DMS114 treated with DMSO at 0.1 percent for 48 hours (cell line): ENCODE measurements at regions not wholly inside any gene's neighbourhood (a gene's known extent, or its start where the extent isn't known, plus 50 kb on each side); places are given as distances from the start of the nearest gene placed in this dataset.

Experiments
- DNase-seq: peaks from one replicate; lab custom pipeline; 2025; ENCODE audit not compliant: unreplicated experiment; lab: John Stamatoyannopoulos, UW

DNA sequence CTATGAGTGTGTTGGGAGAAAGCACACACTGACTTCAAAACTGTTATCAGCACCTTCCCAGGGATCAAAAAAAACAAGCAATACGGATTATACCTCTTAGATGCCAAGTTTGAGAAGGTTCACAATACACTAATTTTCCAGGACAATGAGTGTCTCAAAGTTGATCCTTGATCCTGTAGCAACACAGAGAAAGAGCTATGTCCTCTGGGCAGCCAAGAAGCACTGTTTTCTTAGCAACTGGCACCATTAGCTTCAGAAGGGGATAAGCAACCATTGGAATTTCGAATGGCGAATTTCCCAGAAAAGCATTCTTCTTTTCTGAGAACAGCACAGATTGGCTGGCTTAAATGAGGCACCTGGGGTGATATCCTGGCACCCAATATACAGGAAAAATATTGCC lies 270.3 kb upstream of the RORA start:
- DNase-seq: no peak

DNA sequence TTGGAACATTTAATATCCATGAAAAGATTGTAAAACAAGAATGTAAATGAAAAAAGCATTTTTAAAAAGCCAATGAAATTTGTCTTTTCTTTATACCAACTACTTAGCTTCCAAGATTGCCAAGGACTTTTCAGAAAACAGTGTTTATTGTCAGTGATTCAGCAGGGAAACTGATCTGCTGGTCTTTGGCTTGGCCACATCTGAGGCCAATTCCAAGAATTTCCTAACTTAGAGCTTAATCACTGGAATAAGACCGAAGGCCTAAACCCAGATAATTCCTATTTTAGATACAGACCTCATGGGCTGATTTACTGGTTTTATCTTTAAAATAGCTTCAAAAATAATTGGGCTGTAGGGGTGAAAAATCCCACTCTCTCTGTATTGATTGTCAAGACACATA lies 260.5 kb upstream of the RORA start:
- DNase-seq: no peak

DNA sequence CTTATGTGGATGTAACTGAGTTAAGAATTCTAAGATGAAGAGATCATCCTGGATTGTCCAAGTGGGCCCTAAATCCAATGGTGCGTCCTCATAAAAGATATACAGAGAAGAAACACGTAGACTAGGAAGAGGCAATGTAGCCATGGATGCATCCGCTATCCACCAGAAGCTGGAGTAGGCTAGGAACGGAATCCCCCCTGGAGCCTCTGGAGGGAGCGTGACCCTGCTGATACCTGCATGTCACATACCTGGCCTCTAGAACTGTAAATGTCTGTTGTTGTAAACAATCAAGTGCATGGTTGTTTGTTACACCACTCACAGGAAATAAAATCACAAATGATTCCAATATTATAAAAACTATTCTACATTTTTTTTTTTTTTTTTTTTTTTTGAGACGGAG lies 254.5 kb upstream of the RORA start:
- no peak for DNase-seq

DNA sequence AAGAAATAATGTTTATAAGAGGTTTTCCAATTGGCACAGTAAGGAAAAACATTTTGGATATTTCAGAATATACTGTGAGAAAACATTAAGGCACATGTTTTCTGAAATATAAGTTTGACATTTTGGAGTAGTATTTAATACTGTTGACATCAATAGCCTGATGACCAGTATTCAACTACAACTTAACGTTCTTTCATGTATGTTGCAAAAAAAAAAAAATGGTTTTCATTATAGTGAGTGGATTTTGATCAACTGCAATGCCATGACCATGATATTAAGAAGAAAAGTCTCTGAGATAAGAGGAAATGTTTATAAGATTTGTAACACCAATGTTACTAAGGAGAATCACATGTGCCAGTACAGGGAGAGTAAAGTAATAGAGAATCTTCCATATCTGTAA lies 252.8 kb upstream of the RORA start:
- DNase-seq: no peak

DNA sequence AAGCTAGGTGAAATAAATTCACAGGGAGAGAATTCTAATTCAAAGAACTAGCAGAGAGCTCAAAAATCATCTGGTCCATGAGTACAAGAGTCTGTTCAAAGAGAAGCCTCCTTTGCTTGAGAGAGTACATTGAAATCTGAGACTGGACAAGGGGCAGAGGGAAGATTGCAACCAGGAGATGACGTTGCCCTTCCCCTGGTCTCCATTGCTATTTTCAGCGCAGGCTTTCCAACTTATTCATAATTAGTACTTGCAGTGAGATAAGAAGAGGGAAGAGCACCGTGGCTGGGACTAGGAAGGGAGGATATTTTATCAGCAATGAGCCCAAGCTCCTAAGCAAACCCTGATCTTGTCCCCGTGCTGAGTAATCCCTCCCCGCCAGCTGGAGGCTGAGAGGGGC lies 251.8 kb upstream of the RORA start:
- no peak for DNase-seq

DNA sequence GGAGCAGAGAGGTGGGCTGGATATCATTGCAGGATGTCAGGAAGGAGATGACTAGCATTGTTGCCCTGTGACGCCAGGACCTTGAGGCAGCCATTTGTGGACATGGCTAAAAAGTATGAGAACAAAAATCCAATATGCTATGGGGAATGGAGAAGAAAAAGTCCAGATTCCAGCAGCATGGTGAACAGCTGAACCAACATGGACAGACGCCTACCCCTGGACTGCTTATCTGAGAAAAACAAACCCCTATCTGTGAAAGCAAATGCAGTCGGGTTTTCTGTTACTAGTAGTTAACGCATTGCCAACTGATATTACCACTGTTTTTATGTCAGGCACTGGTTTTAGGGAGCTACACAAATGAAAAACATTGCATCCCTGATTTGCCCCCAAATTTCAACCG lies 251.2 kb upstream of the RORA start:
- no peak for DNase-seq

DNA sequence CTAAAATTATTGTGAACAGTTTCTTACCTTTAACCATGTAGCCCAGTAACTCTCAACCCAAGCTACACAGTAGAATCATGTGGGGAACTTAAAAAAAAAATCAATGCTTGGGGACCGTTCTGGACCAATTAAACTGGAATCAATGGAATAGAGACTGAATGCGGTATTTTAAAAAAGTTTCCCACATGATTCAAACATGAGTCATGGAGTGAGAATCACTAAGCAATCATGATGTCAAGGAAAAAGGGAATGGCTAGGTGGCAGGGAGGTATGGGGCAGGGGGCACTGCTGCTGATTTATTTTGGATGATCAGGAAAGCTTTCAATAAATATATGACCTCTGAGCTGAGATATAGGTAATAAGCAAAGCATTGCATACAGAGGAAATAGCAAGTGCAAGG lies 250.5 kb upstream of the RORA start:
- DNase-seq: no peak

DNA sequence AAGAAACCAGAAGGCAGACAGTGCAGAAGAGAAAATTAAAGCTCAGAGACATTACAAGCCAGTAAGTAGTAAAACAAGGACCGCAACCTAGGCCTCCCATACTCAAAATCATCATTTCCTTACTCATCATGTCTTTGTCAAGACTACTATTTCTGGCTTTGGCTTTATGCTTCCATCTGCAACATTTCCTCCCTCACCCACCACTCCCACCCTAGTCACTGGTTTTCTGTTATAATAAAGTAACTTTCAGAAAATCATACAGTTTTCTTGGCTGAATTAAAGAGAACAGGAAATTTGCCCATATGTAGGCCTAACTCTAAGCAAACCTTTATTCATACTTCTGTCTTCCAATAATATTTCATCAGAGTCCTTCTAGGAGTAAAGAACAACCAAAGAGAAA lies 247.6 kb upstream of the RORA start:
- no peak for DNase-seq

DNA sequence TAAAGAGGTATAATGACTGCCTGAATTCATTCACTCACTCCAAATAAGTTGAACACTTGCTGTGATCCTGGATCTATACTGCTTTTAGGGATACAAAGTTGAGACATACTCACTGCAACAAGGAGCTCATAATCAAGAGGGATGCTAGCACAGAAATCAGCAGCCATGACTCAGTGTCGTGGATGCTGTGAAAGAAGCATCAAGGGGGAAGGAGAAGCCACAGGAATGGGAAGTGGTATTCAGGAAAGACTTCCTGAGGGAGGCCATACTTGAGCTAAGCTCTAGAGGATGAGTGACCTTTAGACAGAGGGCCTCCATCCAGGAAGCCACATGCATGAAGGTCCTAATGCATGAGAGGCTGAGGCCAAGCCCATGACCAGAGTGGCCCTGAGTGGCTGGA lies 245.7 kb upstream of the RORA start:
- no peak for DNase-seq

DNA sequence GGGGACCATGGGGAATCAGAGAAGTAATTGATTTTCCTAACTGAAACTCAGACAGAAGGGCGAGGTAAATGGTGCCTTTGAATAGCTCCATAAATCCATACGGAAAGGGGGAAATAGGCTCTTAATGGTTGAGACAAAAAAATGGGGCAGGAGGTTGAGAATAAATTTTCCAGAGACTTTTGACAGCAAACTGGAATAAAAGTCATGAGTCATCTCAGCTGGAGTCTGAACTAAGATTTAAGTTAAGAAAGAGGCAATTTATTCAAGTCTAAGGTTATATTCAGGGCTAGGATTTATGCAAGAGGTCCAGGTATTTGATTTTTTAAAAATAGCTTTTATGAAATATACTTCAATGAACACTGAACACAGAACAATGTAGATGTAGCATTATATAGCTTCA lies 238.7 kb upstream of the RORA start:
- DNase-seq: no peak

DNA sequence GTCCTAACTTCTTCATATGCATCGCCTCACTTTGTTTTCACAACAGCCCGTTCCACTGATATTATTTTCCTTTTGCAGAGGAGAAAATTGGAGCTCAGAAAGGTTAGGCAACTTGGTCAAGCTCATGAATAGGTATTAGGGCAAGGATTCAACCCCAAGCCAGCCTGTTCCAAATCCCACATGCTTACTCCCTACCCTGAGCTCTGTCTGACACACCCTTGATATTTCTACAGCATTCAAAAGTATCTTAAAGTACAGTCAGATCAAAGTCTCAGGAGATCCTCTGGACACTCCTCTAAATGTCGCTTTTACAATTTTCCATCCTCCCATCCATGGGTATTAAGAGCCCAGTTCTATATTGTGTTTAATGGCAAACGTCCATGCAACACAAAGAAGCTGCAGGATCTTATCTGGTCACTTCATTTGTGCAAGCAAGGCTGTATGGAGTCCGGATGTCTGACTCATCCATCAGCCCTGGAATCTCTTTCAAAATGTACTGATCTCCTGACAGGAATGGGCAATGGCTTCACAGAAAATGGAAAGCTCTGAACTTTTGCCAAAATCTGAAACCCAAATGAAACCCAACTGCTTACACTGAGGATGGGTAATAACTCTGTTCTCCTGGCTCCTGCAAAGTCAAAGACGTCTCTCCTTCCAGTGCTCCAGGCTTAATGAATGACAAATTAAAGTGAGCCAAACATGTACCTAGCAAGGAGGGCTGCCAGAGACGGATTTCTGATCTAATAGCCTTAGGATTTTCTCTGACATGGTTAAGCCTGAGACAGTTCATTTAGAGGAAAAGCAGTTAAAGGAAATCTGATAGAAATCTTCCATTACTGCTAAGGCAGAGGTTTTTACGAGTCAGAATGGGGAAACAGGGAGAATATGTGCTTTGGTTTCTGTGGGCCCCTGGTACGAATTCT lies 230.9 kb upstream of the RORA start:
- no peak for DNase-seq

DNA sequence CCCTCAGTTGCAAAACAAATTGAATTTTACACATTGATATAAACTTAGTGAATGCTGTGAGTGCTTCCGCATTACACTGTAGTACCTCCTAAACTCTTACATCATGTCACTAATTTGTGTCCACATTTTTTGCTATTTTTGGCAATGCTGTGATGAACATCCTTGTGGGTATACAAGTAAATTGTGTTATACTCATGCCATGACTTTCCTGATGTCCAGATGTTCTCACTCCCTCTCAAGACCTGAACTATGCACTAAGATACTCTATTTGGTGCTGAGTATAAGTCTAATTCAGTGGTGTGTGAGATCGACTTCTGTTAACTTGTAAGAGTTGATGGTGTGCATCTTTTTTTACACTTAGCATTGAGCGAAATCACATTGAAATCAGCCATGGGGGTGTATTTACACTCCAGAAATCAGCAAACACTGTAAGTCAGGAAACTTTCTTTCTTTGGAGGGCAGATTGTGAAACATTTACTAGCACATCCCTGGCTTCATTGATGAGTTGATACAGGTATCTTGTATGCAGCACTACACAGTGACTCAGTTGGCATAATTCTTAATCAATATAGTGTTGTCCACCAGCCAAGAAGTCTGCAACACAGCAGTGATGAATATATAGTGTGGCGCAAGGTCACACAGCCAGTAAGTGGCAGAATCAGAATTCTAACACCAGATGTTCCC lies 228.1 kb upstream of the RORA start:
- DNase-seq: no peak

DNA sequence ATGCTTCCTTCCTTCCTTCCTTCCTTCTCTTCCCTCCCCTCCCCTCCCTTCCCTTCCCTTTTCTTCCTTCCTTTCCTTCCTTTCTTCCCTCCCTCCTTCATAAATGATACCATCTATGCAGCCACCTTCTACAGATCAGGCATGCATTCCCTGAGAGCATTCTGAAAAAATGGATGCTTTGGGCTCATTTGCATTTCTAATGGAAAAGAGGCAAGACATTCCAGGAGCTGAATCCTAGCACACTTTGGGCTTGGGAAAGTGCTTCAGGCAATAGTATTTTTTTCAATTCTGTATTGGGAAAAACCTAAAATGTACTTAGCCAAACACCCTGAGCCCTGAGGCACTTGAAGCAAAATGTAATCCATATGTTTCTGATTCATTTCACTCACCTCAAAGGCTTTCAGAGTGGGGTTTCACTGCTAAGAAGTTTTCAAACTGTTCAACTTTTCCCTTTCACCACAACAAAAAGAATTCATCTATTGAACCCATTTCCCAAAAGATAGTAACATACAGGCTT lies 220.1 kb upstream of the RORA start:
- no peak for DNase-seq

DNA sequence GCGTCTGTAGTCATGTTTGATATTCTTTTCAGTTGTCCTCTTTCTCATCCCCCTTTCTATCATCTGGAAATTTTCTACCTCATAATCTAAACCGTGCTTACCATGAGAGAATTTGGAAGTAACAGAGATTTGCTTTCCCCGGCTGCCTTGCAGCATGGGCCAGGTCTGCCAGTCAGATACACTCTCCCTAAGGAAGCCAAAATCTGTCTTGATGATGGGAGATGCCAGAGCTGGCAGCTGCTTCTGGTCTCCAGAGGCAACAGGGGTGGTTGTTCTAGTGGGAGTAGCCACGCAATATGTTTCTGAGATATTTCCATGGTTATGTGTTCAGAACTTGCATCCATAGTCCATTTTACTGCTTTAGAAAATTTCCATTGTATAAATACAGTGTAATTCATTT lies 218.9 kb upstream of the RORA start:
- no peak for DNase-seq

DNA sequence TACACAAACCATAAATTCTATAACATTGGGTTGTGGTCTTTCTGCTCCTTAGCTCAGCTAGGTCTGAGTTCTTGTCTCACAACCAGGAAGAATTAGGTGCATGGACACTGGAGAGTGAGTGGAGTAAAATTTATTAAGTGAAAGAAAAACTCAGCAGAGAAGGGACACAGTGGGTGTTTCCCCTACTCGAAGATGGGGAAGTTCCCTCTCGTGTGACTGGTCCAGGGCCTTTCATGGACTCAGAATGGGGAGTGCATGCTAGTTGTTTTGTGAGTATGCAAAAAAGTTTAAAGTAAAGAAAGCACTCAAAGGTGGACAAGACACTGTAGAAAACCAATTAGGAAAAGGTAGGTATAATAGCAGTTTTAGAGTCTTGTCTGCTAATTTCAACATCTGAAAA lies 215.5 kb upstream of the RORA start:
- DNase-seq: no peak

DNA sequence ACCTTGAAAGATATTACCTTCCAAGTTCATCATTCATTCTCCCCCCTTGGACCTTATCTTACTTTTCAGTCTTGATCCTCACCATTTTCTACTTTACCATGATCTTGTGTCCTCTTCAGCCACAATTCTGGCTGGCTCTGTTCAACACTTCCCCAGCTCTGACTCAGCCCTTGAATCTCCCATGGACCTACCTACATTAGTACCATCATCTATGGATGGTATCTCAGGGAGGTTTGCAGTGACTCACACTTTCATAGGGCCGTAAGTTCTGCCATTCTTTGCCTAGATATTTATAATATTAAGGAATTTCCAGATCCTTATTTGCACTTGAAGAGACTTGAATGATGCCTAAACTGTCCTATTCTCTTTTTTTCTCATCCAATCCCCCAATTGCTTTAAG lies 213.7 kb upstream of the RORA start:
- no peak for DNase-seq

DNA sequence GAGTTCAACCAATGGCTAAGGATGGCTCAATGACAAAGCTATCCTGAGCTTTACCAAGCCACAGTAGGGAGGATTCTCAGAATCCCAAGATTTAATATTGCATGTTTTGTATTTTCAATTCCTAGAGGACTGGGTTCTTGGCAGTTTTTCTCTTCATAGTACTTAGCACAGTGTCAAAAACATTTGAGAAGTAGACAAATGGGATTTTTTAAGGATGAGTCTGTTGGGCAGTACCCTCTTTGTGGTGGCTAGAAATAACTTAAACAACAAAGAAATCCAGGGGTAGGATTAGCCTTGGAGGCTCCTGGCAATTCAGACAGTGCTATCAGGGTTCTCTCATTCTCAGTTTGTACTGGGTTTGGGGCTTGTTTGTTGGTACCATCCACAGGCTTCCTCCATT lies 212.8 kb upstream of the RORA start:
- DNase-seq: no peak

DNA sequence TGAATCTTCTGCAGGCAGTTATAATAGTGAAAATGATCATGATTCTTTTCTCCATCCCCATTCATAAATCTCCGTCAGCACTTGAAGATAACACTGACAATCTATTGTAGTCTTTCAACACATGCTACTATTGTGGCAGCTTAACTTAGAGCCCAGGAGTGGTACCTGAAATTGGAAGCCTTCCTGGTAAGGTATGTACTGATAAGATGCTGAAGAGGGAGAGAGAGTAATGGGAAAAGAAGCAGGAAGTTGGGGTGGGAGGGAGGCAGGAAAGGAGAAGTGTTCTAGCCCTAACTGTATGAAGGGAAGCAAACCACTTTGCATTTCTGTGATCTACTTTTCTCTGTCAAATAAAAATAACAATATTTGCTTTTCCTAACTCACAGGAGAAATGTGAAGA lies 197.4 kb upstream of the RORA start:
- no peak for DNase-seq

DNA sequence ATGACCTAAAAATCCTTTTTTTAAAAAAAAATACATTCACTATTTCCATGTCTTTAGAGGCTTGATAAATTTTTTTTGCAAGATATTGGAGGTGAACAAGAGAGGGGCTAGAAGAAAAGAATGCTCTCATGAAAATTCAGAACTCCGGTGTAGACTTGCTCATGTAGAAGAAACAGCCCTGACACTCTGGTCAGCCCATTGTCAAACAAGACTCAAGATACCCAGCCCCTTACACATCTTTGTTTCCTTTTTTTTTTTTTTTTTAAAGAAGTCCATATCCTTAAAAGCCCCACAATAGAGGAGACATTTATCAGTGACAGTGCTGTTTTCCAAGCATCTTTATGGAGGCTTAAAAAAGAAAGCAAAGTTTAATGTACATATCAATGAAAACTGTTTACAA lies 196.8 kb upstream of the RORA start:
- no peak for DNase-seq

DNA sequence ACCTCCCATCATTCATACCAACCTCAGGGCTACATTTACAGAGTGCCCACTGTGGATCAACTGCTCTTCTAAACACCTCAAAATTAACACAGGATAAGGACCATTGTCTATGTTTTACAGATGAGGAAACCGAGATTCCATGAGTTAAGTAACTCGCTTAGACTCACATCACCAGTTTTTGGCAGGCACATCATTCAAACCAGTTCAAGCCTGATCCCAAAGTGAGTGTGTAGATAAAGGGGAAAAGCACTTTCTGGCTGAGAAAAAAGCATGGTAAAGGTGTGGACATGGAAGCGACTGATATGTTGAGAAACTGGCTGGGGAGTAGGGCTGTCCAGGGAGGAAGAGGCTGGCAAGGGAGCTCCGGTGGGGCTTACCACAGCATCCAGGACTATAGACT lies 193.7 kb upstream of the RORA start:
- DNase-seq: no peak

DNA sequence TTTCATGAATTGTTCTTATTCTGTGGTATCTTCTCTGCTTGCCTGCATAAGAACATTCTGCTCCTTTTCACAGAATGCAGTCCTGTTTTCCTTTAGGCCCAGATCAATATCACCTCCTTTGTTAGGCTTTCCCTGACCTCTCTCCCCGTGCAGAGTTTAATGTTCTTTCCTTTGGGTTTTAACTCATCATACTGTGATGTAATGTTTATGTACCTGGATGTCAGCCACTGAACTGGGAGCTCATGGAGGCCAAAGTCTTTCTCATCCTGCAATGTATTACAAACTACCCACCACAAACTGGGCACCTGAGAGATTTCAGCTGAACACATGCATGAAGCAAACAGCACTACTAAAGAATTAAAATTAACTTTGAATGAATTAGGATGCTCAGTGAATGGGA lies 192.8 kb upstream of the RORA start:
- no peak for DNase-seq

DNA sequence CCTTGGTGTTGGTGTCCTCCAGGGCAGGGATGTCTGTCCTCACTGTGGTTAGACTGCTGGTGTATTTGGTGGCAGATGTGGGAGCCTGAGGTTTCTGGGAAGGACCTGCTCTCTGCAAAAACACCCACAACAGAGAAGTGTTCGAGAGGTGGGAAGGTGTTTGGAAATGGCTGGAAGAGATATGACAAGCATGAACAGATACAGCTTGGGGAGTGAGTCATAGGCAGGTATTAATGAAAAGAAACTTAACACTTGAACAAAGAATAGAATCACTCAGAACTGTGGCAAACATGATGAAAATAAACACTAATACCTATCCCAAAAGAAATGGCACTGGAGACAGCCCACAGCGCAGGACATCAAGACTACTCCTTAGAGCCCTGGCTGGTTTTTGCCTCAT lies 192.4 kb upstream of the RORA start:
- DNase-seq: no peak

DNA sequence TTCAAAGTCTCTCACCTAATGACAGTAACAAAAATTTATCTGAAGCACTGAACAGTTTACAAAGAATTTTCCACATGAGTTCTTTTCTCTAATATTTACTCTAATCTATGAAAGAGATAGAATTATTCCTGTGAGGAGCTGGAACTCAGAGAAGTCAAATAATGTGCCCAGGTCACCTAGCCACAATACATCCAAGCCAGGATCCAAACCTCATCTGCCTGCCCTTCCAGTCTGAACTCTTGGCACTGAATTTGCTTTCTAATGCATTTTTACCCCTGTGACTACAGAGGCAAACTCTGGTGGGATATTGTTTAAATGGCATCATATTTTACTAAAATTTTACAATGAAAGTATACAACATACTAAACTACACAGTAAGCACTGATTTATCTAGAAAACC lies 191.4 kb upstream of the RORA start:
- no peak for DNase-seq
